NCI-H82 (cell line): ENCODE measurements at regions not wholly inside any gene's neighbourhood (a gene's known extent, or its start where the extent isn't known, plus 50 kb on each side); places are given as distances from the start of the nearest gene placed in this dataset.

Source experiments
- DNase-seq: peaks from one replicate; lab custom pipeline; 2025; lab: John Stamatoyannopoulos, UW

DNA sequence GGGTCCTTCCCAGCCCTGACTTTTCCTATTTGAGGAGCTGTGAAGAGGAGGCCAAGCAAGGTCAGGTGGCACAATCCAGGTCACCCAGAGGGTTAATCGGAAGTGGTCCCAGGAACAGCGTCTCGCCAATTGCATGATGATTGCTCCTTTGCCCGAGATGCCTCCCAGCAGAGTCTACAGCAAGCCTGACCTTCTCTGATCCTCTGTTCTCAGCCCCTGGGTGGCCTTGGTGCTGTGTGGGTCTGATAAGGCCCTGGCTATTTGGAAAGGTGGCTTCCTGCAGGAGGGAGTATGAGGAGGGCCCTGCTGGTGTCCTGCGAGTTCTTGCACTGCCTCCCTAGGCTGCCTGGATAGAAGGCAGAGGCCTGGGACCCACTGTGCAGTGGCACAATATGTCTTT lies 116.2 kb downstream of the FOXD2 start:
- DNase-seq: no peak

DNA sequence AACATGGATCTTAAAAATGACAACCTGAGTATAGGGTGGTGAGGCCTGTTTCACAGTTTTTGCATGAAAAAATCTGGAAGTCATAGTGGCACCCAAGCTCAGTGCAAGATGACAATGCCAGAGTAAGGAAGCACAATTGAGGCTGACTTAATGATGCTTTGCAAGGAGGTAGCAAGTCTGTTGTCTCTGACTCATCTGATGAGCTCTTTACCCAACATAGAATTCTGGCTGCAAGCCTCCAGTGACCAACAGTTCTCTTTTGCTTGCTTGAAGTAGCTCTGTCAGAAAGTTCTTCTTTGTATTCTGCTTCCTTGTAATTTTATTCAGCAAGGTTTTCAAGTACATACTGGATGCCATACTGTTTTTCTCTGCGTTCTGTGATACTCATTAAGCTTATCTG lies 117.1 kb downstream of the FOXD2 start:
- no peak for DNase-seq

DNA sequence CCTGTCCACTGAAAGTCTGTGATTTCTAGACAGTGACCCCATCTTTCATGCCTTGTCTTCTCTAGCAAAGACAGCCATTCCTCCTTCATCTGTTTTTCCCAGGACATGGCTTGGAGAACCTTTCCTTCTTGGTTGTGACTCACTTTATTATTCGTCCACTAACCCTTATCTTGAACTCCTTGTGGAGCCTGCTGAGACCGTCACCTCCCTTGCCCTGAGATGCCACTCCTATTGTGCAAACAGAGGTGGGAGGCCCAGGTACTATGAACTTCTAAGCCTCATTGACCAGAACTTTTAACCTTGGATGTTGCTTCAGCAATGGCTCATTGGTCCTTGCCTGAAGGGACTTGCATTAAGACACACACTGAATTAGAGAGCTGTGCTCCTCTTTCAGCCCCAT lies 117.5 kb downstream of the FOXD2 start:
- DNase-seq: no peak

GRCh38 chr1:47555841-47556560 lies 118.2 kb downstream of the FOXD2 start:
- DNase-seq: no peak

DNA sequence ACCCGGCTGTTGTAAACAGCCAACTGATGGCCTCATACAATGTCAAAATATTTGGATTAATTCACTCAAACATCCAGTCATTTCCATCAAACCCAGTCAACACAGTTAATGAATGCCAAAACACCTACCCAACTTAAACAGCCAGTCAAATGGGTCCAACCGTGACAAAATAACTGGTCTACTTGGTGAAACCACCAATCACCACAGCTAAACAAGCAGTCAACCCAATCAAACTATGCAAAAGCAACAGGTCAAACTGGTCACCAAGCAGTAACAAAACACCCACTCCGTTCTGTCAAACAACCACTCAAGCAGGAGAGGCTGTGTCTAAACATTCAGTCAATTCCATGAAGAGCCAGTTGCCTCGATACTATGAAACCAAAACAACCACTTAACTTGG lies 119.2 kb downstream of the FOXD2 start:
- DNase-seq: no peak

GRCh38 chr1:47558601-47559593 lies 121.1 kb downstream of the FOXD2 start:
- no peak for DNase-seq

DNA sequence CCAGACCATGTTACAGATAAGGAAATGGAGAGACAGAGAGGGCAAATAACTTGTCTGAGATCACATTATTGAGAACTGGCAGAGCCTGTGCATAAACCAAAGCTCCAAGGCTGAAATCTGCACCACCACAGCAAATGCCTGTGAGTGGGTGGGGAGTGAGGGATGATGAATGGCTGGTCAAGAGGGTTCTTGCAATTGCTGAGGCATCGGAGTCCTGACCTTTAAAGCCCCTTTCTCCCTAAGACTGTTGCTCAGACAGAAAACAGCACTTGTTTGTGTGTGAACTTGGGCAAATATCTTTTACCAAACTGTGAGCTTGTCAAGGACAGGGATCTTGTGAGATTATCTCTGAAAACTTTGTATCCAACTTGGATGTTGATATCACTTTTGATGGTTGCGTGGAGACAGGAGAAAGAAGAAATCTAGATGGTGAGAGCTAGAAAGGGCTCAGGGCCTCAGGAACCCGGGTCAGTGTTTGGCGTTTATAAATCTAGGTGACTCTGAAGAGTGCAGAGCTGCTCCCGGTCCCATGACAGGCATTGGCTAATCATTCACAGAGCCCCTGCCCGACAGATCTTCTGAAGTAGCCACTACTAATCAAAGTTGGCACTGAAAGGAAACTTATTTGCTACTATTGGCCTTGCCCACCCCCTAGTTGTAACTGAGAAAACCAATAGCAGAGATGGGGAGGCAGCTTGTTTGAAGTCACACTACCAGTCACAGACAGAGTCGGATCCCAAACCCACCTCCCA lies 122.3 kb downstream of the FOXD2 start:
- DNase-seq: no peak

GRCh38 chr1:47561523-47562007 lies 123.7 kb downstream of the FOXD2 start:
- no peak for DNase-seq

DNA sequence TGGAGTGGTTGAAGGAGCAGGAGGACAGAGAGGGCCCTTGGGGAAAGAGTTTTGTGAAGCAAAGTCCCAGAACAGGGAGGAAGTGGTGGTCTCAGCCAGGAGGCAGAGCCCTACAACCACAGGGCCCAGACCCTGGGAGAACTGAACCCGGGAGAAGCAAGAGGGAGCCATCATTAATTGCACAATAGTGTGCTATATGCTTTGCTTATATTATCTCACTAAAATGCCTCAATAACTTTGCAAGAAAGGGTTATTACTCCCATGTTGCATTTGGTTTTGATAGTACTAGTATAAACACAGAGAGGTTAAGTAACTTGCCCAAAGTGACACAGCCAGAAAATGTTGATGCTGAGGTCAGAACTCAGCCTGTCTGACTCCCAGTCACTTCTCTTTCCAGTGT lies 124.3 kb downstream of the FOXD2 start:
- no peak for DNase-seq

GRCh38 chr1:47562799-47563198 lies 125.0 kb downstream of the FOXD2 start:
- DNase-seq: no peak

- DNase-seq: no peak
Measured at GRCh38 chr1:47563201-47563600, 125.4 kb downstream of the FOXD2 start.

DNA sequence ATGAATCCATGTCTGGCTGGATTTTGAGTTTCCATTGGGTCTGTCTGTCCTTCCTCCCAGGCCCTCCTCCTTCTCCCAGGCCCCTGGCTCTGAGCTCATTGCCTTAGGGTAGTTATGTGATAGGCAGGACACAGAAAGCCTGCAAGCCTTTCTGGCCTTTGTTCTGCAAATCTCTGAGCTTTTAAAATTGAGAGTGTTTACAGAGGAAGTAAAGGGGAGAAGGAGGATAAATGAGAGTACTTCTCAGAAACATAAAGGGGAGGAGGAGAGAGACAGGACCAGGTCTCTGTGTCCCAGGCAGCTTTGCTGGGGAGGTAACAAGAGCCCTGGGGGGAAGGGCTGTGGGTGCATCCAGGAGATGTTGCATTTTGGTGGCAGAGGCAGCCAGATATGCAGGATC lies 126.7 kb downstream of the FOXD2 start:
- DNase-seq: no peak

DNA sequence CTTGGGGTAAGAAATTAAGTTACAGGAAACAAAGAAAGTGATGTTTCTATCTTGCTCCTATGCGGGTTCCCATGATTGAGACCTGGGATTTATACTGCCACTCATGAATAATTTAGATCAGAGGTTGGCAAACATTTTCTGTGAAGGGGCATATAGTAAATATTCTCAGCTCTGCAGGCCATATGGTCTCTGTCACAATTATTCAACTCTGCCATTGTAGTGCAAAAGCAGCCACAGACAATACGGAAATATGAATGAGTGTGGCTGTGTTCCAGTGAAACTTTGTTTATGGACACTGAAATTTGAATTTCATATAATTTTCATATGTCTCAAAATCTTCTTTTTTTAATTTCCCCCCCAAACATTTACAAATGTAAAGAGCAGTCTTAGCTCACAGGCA lies 127.2 kb downstream of the FOXD2 start:
- DNase-seq: no peak

GRCh38 chr1:47565676-47566075 lies 127.8 kb downstream of the FOXD2 start:
- no peak for DNase-seq

DNA sequence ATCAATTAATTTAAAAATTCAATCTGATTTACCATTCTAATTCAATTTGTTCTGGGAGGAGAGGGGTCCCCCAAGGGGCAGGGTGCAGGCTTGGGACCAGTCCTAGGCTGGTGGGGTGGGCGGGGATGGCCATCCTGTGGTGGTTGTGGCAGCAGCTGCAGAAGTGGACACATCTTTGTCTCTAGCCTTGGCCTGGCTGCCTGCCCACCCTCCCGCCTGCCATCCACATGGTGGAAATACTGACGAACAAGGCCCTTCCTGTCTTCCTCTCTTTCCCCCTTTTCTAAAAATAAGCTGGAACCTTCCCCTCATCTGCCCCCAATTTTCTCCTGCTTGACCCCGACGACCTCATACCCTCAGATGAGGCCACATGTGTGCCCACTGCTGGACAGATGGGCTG lies 130.9 kb downstream of the FOXD2 start:
- no peak for DNase-seq

- DNase-seq: no peak
Measured at GRCh38 chr1:47569261-47569660, 131.4 kb downstream of the FOXD2 start.

DNA sequence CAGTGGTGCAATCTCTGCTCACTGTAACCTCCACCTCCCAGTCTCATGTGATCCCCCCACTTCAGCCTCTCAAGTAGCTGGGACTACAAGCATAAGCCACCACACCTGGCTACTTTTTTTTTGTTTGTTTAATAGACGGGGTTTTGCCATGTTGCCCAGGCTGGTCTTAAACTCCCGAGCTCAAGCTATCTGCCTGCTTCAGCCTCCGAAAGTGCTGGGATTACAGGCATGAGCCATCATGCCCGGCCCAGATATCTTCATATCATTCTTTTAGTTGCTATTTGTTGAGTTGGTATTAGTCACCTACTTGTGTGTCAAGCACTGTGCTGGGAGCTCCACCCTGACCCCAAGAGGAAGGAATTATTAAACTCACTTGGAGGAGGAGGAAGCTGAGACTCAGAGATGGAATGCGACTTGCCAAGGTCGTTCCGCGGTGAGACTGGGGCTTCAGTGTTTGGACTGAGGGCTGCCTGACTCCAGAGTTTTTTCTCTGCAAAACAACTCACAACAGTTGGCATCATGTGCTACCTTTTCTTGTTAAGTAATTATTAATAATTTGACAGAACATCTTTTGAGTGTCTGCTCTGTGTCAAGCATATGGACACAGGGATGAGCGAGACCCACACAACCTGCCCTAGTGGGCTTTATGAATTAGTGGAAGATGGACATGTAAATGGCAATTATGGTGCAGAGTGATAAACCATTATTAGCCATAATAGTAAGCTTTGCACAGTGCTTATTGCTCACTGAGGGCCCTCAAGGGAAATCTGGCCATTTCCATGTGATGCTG lies 132.0 kb downstream of the FOXD2 start:
- DNase-seq: no peak

DNA sequence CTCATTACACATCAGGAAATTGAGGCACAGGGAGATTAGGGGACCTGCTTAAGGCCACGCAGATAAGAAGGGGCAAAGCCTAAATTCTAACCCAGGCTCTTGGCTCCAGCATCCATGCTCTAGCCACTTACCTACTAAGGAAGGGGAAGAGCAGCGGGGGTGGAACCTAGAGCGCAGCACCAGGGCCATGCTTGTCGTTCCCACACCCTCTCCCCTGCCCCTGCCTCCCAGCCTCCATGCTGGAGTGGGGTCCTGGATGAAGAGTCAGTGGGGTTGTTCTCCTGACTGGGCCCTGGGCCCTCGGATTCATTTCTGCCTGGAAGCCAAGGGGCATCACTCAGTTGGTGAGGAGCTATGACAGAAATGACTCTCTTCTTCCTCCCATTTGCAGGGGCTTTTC lies 133.3 kb downstream of the FOXD2 start:
- DNase-seq: no peak

DNA sequence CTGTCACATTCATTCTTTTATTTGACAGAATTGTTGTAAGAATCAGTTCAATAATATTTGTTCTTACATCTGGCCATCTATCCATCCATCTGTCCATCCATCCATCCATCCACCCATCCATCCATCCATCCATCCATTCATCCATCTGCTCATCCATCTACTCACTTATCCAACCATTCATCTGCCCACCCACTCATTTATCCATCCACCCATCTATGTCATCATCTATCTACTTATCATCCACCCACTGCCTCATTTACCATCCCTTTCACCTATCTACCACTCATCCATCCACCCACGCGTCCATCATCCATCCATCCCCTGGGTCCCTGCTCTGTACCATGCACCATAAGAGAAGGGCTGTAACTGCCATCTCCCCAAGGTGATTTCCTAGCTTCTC lies 134.1 kb downstream of the FOXD2 start:
- DNase-seq: no peak

- no peak for DNase-seq
Measured at GRCh38 chr1:47572731-47573430, 135.0 kb downstream of the FOXD2 start.
